ENCODE measurements at regions not wholly inside any gene's neighbourhood (a gene's known extent, or its start where the extent isn't known, plus 50 kb on each side); places are given as distances from the start of the nearest gene placed in this dataset.

- TF ChIP-seq POLR2A (IDR thresholded peaks at IDR 0.05; ENCODE audit: low read length) (no peak), RAD21 (conservative IDR thresholded peaks at IDR 0.05 in 1 of 2, IDR thresholded peaks at IDR 0.05 in 1 of 2) (no peak)
Measured at GRCh38 chr11:37849706-37850105, 1251.7 kb upstream of the RAG2 start.
